PC-9 (cell line): ENCODE measurements at regions not wholly inside any gene's neighbourhood (a gene's known extent, or its start where the extent isn't known, plus 50 kb on each side); places are given as distances from the start of the nearest gene placed in this dataset.

Source experiments
- BruUV-seq: library from RNA; stranded (reverse); fragments of 400-500 nt; replicated peaks from 2 replicates; lab custom pipeline; 2021; lab: Mats Ljungman, UMichigan
- CTCF ChIA-PET: fragments of 300-600 bp; sonication (Branson Sonifier 250); formaldehyde crosslinking; loops from one replicate; lab custom pipeline; 2022; ENCODE audit warnings: antibody characterized with exemption; lab: Charles Lee
- POLR2A ChIA-PET: fragments of 300-600 bp; sonication (Branson Sonifier 250); formaldehyde crosslinking; loops from one replicate; lab custom pipeline; 2022; ENCODE audit warnings: antibody characterized with exemption; ENCODE audit not compliant: unreplicated experiment; lab: Charles Lee
- DNase-seq, 2 experiments: peaks; one replicate each; pipeline versions ENCODE4 v3.0.0 to v3.0.0-alpha.2; 2015 to 2022; ENCODE audit warnings: mixed read lengths in 1 of 2
- H2AFZ ChIP-seq: fragments of 200-600 bp; sonication (generic); 2 replicates; pipeline ENCODE4 v1.8.1; 2017; ENCODE audit warnings: antibody characterized with exemption
- H3F3A ChIP-seq: fragments of 200-600 bp; sonication (generic); 2 replicates; pipeline ENCODE4 v1.8.1; 2017; ENCODE audit warnings: antibody characterized with exemption, mild to moderate bottlenecking, low read depth; ENCODE audit not compliant: insufficient read depth
- H3K27ac ChIP-seq: fragments of 200-600 bp; sonication (generic); 2 replicates; pipeline ENCODE4 v1.6.1; 2016; ENCODE audit warnings: mixed run types
- H3K27me3 ChIP-seq: fragments of 200-600 bp; sonication (generic); 2 replicates; pipeline ENCODE4 v1.6.1; 2016; ENCODE audit warnings: low read depth, mixed run types; ENCODE audit not compliant: insufficient read depth
- H3K36me3 ChIP-seq: fragments of 200-600 bp; sonication (generic); 2 replicates; pipeline ENCODE4 v1.6.1; 2016; ENCODE audit warnings: low read depth, mixed run types
- H3K4me1 ChIP-seq: fragments of 200-600 bp; sonication (generic); replicated peaks from 2 replicates; pipeline ENCODE4 v1.6.1; 2016; ENCODE audit warnings: mixed run types; ENCODE audit not compliant: insufficient read depth
- H3K4me2 ChIP-seq: fragments of 200-600 bp; sonication (generic); 2 replicates; pipeline ENCODE4 v1.6.1; 2017; ENCODE audit warnings: mixed run types
- H3K4me3 ChIP-seq: fragments of 200-600 bp; sonication (generic); 2 replicates; pipeline ENCODE4 v1.6.1; 2016; ENCODE audit warnings: mixed run types
- H3K79me2 ChIP-seq: fragments of 200-600 bp; sonication (generic); 2 replicates; pipeline ENCODE4 v1.6.1; 2017; ENCODE audit warnings: low read depth, mixed run types
- H3K9me2 ChIP-seq: fragments of 200-600 bp; sonication (generic); 2 replicates; pipeline ENCODE4 v1.8.1; 2017; ENCODE audit warnings: mild to moderate bottlenecking; ENCODE audit not compliant: insufficient read depth
- H3K9me3 ChIP-seq: fragments of 200-600 bp; sonication (generic); 2 replicates; pipeline ENCODE4 v1.8.1; 2016; ENCODE audit warnings: low read depth; ENCODE audit not compliant: insufficient read depth
- H4K20me1 ChIP-seq: fragments of 200-600 bp; sonication (generic); 2 replicates; pipeline ENCODE4 v1.8.1; 2017; ENCODE audit not compliant: insufficient read depth
- EZH2 ChIP-seq: fragments of 200-600 bp; sonication (generic); IDR thresholded peaks from 2 replicates; pipeline ENCODE4 v1.8.0; 2017; ENCODE audit warnings: antibody characterized with exemption, low read depth
- intact Hi-C: fragments of 100-400 bp; cut with micrococcal nuclease; formaldehyde crosslinking; loops from one replicate; pipeline ENCODE4 v1.10.0; 2022; ENCODE audit not compliant: unreplicated experiment
- TF ChIP-seq, protein P1 (sequence below): fragments of 200-600 bp; sonication (generic); conservative IDR thresholded peaks from 2 replicates; pipeline ENCODE4 v1.6.1; 2017; ENCODE audit warnings: mixed run types, antibody characterized with exemption, mild to moderate bottlenecking, moderate library complexity

DNA sequence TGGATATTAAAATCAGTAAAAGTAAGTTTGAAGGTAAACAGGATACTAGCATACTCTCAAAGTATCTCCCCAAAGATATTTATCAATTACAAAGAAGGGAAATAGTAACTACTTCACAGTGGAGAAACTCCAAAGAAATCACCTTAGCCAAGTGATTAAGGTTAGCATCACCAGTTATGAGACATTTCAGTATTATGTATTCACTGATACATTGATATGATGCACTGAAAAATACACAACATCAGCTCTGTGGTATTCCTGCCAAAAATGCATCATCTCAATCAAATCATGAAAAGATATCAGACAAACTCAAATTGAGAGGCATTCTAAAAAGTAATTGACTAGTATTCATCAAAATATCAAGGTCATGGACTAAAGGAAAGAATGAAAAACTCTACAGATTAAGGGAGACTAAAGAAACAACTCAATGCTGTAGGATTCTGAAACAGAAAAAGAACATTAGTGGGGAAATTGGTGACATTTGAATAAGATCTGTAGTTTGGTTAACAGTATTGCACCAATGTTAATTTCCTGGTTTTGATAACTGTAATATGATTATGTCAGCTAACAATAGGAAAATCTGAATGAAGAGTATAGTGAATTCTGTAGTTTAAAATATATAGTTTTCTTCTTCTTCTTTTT lies 215.4 kb downstream of the UACA start:
- Histone ChIP-seq H3K36me3 (no peaks in the 10 kb centered on the region), H3K9me3 (no peaks in the 10 kb centered on the region), H2AFZ (no peak overlapping the region), H3K27ac (no peak overlapping the region), H3K4me3 (no peak overlapping the region), H3K79me2 (no peaks in the 10 kb centered on the region), H4K20me1 (no peaks in the 10 kb centered on the region), H3K4me1 (no peaks in the 10 kb centered on the region), H3K9me2 (no peaks in the 10 kb centered on the region), H3F3A (no peaks in the 10 kb centered on the region), H3K4me2 (no peak overlapping the region), H3K27me3 (no peaks in the 10 kb centered on the region)
- TF ChIP-seq, protein P1, sequence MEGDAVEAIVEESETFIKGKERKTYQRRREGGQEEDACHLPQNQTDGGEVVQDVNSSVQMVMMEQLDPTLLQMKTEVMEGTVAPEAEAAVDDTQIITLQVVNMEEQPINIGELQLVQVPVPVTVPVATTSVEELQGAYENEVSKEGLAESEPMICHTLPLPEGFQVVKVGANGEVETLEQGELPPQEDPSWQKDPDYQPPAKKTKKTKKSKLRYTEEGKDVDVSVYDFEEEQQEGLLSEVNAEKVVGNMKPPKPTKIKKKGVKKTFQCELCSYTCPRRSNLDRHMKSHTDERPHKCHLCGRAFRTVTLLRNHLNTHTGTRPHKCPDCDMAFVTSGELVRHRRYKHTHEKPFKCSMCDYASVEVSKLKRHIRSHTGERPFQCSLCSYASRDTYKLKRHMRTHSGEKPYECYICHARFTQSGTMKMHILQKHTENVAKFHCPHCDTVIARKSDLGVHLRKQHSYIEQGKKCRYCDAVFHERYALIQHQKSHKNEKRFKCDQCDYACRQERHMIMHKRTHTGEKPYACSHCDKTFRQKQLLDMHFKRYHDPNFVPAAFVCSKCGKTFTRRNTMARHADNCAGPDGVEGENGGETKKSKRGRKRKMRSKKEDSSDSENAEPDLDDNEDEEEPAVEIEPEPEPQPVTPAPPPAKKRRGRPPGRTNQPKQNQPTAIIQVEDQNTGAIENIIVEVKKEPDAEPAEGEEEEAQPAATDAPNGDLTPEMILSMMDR = no peak
- no peak for TF ChIP-seq EZH2
- CTCF ChIA-PET = no interaction called here
- intact Hi-C loops = no loop called here
- POLR2A ChIA-PET = no interaction called here
- BruUV-seq = no TSS peak
- DNase-seq = no peak

DNA sequence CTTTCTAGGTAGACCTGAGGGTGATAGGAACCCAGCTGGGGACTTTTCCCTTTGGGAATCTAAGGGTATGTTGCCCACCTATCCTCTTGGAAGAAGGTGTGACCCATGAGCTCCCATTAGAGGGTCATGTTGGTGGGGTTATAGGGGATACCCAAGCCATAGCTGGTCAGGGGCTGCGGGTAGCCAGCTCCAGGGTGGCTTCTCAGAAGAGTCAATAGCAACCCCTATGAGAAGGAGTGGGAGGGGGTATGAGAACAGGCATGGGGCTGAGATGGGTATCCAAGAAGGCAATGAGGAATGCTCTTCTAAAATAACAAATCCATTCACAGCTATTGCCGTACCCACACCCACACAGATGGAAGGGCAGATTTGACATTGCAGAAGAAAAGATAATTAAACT lies 217.8 kb downstream of the UACA start:
- no peaks in the 10 kb centered on the region for H3K27me3 ChIP-seq
- H3K79me2 ChIP-seq = no peaks in the 10 kb centered on the region
- no TSS peak for BruUV-seq
- intact Hi-C loops = no loop called here
- H3K9me3 ChIP-seq = no peaks in the 10 kb centered on the region
- H3K4me1 ChIP-seq = no peaks in the 10 kb centered on the region
- H3K4me2 ChIP-seq = no peak overlapping the region
- H3K27ac ChIP-seq = no peak overlapping the region
- ChIA-PET POLR2A (no interaction called here), CTCF (no interaction called here)
- no peaks in the 10 kb centered on the region for H3K36me3 ChIP-seq
- H3K9me2 ChIP-seq = no peaks in the 10 kb centered on the region
- TF ChIP-seq EZH2 = no peak
- TF ChIP-seq, protein P1 = no peak
- no peak overlapping the region for H2AFZ ChIP-seq
- no peaks in the 10 kb centered on the region for H3F3A ChIP-seq
- no peak for DNase-seq
- no peak overlapping the region for H3K4me3 ChIP-seq
- H4K20me1 ChIP-seq = no peaks in the 10 kb centered on the region

DNA sequence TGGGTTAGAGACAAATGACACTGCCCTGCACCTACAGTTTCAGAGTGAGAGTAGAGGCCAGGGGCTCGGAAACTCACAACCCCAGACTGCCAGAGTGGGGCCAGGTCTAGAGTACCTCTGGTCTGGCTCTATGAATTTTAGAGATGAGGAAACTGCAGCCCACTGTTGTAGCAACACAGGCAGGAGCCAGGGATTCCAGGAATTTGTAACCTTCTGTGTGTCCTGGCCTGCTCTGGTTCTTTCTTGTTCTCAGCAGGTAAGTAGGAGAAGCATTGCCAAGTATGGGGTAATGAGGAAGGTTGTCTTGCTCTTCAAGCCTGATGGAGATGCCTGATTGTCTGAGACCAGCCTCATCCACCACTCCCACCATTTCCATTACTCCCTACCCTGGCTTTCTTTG lies 221.8 kb downstream of the UACA start:
- Histone ChIP-seq H3K9me2 (no peaks in the 10 kb centered on the region), H2AFZ (no peak overlapping the region), H3K4me1 (peaks cover 13% of the 10 kb centered on the region), H3K36me3 (no peaks in the 10 kb centered on the region), H4K20me1 (no peaks in the 10 kb centered on the region), H3K79me2 (no peaks in the 10 kb centered on the region), H3K9me3 (no peaks in the 10 kb centered on the region), H3K27ac (no peak overlapping the region), H3K4me3 (no peak overlapping the region), H3K27me3 (no peaks in the 10 kb centered on the region), H3F3A (no peaks in the 10 kb centered on the region), H3K4me2 (no peak overlapping the region)
- ChIA-PET CTCF (interaction anchor here (0.6 kb wide), 1 partner anchor 446 kb away, joined by 3 read pairs; no protein-coding TSS in a partner anchor), POLR2A (no interaction called here)
- intact Hi-C loops = no loop called here
- DNase-seq = no peak
- BruUV-seq = no TSS peak
- TF ChIP-seq, protein P1 = no peak
- TF ChIP-seq EZH2 = no peak
